ENCODE measurements at regions not wholly inside any gene's neighbourhood (a gene's known extent, or its start where the extent isn't known, plus 50 kb on each side); places are given as distances from the start of the nearest gene placed in this dataset.

GRCh38 chr9:88799541-88800328 lies 191.5 kb upstream of the S1PR3 start:
- Mint-ChIP-seq H3K9me3 (peaks cover 9% of the 10 kb centered on the region), H3K4me1 (peaks cover 4% of the 10 kb centered on the region), H3K36me3 (ENCODE audit: low read depth) (peaks cover 11% of the 10 kb centered on the region), H3K27me3 (ENCODE audit: low read depth) (peaks cover 19% of the 10 kb centered on the region), H3K4me3 (no peak overlapping the region), H3K27ac (ENCODE audit: unreplicated experiment) (no peak overlapping the region)
- DNase-seq (ENCODE audit: low read depth, low spot score), result no peak
- TF ChIP-seq, protein P1, sequence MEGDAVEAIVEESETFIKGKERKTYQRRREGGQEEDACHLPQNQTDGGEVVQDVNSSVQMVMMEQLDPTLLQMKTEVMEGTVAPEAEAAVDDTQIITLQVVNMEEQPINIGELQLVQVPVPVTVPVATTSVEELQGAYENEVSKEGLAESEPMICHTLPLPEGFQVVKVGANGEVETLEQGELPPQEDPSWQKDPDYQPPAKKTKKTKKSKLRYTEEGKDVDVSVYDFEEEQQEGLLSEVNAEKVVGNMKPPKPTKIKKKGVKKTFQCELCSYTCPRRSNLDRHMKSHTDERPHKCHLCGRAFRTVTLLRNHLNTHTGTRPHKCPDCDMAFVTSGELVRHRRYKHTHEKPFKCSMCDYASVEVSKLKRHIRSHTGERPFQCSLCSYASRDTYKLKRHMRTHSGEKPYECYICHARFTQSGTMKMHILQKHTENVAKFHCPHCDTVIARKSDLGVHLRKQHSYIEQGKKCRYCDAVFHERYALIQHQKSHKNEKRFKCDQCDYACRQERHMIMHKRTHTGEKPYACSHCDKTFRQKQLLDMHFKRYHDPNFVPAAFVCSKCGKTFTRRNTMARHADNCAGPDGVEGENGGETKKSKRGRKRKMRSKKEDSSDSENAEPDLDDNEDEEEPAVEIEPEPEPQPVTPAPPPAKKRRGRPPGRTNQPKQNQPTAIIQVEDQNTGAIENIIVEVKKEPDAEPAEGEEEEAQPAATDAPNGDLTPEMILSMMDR (conservative IDR thresholded peaks at IDR 0.05), result no peak

DNA sequence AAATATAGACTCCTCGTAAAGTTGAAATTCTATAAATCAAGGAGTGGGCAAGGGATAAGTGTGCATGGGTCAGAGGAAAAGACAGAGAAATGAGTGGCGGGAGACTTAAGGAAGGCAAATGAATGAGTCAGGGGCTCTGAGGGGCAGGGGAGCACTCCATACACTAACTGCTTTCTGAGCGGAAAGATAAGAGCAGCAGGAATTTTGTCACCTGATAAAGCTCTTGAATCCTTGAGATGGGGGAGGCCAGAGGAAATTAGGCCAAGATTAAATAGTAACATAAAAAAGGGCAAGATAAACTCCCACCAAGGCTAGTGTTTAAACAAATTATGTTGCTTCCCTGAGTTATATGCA lies 191.0 kb upstream of the S1PR3 start:
- Mint-ChIP-seq H3K36me3 (ENCODE audit: low read depth) (peaks cover 10% of the 10 kb centered on the region), H3K4me1 (peaks cover 4% of the 10 kb centered on the region), H3K27ac (ENCODE audit: unreplicated experiment) (no peak overlapping the region), H3K4me3 (no peak overlapping the region), H3K27me3 (ENCODE audit: low read depth) (peaks cover 18% of the 10 kb centered on the region), H3K9me3 (peaks cover 9% of the 10 kb centered on the region)
- no peak for DNase-seq (ENCODE audit: low read depth, low spot score)
- TF ChIP-seq, protein P1 (conservative IDR thresholded peaks at IDR 0.05), result no peak

DNA sequence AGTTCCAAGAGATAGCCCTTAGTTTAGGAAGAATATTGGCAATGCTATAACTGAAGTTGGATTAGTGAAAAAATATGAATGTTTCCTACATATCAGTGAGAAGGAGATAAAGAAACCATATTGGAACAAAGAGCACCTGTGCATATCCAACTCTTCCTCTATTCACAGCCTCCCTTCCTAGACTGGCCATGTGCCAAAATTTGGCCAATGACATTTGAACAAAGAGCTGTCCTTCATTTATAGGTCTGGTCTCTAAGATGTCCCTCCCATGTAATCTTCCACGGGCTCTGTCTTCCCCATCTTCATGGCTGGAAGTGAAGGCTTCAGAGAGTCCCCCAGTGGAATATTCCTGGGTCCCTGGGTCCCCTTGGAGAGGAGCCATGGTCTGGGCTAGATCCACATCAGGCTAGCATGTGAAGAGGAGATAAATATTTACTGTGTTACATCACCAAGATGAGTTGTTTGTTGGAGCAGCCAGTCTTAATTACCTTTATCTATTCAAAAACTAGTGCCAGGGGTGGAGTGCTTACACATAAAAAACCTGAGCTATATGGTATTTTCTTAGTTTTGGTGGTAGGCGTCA lies 190.0 kb upstream of the S1PR3 start:
- no peak overlapping the region for H3K4me3 Mint-ChIP-seq
- H3K4me1 Mint-ChIP-seq, result peaks cover 4% of the 10 kb centered on the region
- H3K27ac Mint-ChIP-seq (ENCODE audit: unreplicated experiment), result no peak overlapping the region
- peaks cover 6% of the 10 kb centered on the region for H3K36me3 Mint-ChIP-seq (ENCODE audit: low read depth)
- peaks cover 15% of the 10 kb centered on the region for H3K27me3 Mint-ChIP-seq (ENCODE audit: low read depth)
- TF ChIP-seq, protein P1 (conservative IDR thresholded peaks at IDR 0.05), result no peak
- no peak for DNase-seq (ENCODE audit: low read depth, low spot score)
- peaks cover 6% of the 10 kb centered on the region for H3K9me3 Mint-ChIP-seq

- Mint-ChIP-seq H3K9me3 (peaks cover 2% of the 10 kb centered on the region), H3K36me3 (ENCODE audit: low read depth) (peaks cover under 1% of the 10 kb centered on the region)
These were observed 188.7 kb upstream of the S1PR3 start for GRCh38 chr9:88802533-88802932.

DNA sequence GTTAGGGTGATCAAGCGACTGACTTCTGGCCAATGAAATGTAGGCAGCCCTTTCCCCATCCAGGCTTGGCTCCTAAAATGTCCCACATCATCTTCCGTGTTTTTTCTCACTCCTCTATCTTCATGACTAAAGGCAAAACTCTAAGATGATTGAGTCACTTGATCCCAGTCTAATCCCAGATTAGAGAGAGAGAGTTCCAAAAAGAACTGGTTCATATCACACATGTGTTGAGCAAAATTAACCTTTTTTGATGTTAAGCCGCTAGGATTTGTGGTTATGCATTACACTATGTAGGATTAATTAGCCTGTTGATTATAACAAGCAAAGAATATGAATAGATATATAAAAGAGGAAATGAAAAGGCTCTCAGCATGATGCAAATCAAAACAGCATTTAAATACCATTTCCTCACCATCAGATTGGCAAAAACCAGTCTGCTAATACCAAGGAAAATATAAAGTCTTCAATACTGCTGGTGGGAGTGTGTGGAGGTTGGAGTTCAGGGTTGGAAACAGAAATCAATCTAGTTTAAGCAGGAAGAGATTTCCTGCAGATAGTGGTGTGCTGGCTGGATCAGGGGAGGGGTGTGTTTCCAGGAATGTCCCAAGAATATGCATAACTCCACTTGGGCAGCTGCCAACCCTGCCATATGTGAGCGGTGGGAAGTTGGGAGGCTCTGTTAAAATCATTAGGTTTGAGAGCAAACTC lies 187.6 kb upstream of the S1PR3 start:
- no peak overlapping the region for H3K4me3 Mint-ChIP-seq
- peaks cover 15% of the 10 kb centered on the region for H3K27me3 Mint-ChIP-seq (ENCODE audit: low read depth)
- no peak overlapping the region for H3K27ac Mint-ChIP-seq (ENCODE audit: unreplicated experiment)
- TF ChIP-seq, protein P1 (conservative IDR thresholded peaks at IDR 0.05), result no peak
- DNase-seq (ENCODE audit: low read depth, low spot score), result no peak
- no peaks in the 10 kb centered on the region for H3K36me3 Mint-ChIP-seq (ENCODE audit: low read depth)
- peaks cover 2% of the 10 kb centered on the region for H3K9me3 Mint-ChIP-seq
- peaks cover 4% of the 10 kb centered on the region for H3K4me1 Mint-ChIP-seq

More at GRCh38 chr9:88802533-88802932, 188.7 kb upstream of the S1PR3 start:
- Mint-ChIP-seq H3K27ac (ENCODE audit: unreplicated experiment) (no peak overlapping the region), H3K4me1 (peaks cover 4% of the 10 kb centered on the region), H3K4me3 (no peak overlapping the region), H3K27me3 (ENCODE audit: low read depth) (peaks cover 15% of the 10 kb centered on the region)
- no peak for DNase-seq (ENCODE audit: low read depth, low spot score)
- TF ChIP-seq, protein P1 (conservative IDR thresholded peaks at IDR 0.05), result no peak
